ENCODE measurements at regions not wholly inside any gene's neighbourhood (a gene's known extent, or its start where the extent isn't known, plus 50 kb on each side); places are given as distances from the start of the nearest gene placed in this dataset.
"Not testable (repeated sequence)": the region's sequence is repeated elsewhere in the genome, so short reads cannot be mapped to it uniquely, and the experiment has no call there.

DNA sequence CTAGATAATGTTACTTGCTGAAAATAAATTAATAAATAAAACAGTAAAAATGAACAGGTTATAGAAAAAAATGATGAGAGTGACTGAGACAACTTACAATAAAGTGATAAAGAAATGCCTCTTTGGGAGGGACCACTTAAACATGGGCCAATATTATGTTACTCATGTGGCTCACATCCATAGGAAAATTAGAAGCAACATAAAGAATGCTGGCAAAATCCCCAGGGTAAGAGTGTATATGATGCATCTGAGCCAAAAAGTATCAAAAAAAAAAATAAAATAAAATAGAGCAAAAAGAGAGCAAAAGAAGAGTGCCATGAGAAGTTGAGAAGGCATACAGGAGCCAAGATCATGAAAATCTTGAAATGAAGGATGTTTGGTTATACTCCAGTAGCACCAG is 818.0 kb downstream of the LTN1 start:
- TF ChIP-seq, protein P1, sequence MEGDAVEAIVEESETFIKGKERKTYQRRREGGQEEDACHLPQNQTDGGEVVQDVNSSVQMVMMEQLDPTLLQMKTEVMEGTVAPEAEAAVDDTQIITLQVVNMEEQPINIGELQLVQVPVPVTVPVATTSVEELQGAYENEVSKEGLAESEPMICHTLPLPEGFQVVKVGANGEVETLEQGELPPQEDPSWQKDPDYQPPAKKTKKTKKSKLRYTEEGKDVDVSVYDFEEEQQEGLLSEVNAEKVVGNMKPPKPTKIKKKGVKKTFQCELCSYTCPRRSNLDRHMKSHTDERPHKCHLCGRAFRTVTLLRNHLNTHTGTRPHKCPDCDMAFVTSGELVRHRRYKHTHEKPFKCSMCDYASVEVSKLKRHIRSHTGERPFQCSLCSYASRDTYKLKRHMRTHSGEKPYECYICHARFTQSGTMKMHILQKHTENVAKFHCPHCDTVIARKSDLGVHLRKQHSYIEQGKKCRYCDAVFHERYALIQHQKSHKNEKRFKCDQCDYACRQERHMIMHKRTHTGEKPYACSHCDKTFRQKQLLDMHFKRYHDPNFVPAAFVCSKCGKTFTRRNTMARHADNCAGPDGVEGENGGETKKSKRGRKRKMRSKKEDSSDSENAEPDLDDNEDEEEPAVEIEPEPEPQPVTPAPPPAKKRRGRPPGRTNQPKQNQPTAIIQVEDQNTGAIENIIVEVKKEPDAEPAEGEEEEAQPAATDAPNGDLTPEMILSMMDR (IDR thresholded peaks at IDR 0.05; ENCODE audit: insufficient read depth, missing control alignments), result no peak
- DNase-seq (ENCODE audit: insufficient read length, low spot score) (no peak), FAIRE-seq (no peak)

DNA sequence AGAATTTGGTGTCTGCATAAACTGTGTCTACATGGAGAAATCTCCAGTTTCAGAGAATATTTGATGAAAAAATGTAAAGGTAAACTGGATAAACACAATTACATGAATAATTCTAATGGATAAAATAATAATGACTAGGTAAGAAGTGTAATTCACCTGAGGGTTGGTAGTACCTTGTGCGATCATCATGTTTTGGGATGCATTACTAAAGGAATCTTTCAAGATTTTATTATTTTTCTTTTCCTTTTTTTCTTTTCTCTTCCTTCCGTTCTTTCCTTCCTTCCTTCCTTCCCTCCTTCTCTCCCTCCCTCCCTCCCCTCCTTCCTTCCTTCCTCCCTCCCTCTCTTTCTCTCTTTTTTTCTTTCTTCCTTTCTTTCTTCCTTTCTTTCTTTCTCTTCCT is 818.7 kb downstream of the LTN1 start:
- DNase-seq (ENCODE audit: insufficient read length, low spot score), result no peak
- FAIRE-seq, result no peak
- TF ChIP-seq, protein P1 (IDR thresholded peaks at IDR 0.05; ENCODE audit: insufficient read depth, missing control alignments), result no peak

DNA sequence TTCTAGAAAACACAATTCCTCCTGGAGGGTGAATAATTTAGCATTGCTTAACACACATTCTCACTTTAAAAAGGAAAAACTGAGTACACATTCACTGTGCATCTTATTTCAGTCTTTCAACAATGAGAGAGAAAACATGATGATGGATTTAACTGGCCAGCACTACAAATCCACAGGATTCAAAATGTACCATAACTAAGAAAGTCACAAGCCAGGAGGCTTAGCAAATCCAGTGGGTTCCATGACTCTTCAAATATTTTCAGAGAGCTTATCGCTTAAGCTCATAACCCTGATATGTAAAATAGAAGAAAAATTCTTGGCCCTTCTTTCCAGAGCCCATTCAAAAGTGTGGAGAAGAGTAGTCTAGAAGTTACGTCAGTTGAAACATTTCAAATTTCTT is 820.3 kb downstream of the LTN1 start:
- TF ChIP-seq, protein P1 (IDR thresholded peaks at IDR 0.05; ENCODE audit: insufficient read depth, missing control alignments), result no peak
- DNase-seq (ENCODE audit: insufficient read length, low spot score) (no peak), FAIRE-seq (no peak)

DNA sequence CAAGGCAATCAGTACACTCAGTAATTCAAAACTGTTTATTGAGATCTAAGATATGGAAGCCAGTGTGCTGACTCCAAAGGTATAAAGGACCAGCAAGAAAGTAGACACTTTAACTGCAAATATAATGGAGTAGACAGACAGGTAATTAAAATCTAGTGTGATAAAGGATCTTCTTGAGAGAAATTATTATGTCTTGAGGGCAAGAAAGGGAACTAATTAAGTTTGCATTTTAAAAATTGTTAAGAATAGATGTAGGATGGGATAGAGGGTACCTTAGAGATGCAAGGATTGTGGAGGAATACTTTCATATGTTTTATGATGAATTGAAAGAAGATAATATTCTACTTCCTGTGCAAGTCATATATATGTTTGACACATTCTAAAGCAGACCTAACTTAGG is 825.3 kb downstream of the LTN1 start:
- DNase-seq (ENCODE audit: insufficient read length, low spot score), result no peak
- FAIRE-seq, result no peak
- TF ChIP-seq, protein P1 (IDR thresholded peaks at IDR 0.05; ENCODE audit: insufficient read depth, missing control alignments), result no peak

DNA sequence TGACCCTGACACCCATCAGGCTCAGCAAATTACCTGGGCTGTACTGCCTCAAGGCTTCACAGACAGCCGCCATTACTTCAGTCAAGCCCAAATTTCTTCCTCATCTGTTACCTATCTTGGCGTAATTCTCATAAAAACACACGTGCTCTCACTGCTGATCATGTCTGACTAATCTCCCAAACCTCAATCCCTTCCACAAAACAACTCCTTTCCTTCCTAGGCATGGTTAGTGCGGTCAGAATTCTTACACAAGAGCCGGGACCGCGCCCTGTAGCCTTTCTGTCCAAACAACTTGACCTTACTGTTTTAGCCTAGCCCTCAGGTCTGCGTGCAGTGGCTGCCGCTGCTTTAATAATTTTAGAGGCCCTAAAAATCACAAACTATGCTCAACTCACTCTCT is 828.2 kb downstream of the LTN1 start:
- DNase-seq (ENCODE audit: insufficient read length, low spot score); FAIRE-seq: not testable (repeated sequence)

DNA sequence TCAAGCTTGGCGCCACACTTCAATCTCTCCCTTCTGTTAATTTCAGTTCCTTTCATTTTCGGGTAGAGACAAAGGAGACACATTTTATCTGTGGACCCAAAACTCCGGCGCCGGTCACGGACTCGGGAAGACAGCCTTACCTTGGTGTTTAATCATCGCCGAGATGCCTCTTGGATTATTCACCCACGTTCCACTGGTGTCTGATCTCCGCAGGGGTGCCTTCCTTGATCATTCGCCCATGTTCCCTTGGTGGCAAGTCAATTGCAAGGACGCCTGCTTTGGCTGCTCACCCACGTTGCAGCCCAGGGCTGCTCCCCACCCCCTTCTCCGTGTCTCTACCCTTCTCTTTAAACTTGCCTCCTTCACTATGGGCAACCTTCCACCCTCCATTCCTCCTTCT is 830.6 kb downstream of the LTN1 start:
- not testable (repeated sequence) for FAIRE-seq; DNase-seq (ENCODE audit: insufficient read length, low spot score)

DNA sequence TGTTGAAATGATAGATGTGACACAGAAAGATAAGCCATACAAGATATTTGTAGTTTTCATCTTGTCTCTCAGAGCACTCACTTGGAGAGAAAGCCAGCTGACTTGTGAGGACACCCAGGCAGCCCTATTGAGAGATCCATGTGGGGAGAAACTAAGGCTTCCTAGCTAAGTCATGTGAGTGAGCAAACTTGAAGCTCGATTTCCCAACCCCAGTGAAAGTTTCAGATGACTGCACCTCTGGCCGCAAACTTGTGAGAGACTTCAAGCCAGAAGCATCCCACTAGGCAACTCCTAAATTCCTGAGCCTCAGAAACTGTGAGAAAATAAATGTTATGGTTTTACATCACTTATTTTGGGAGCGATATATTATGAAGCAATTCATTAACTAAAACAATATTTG is 832.3 kb downstream of the LTN1 start:
- DNase-seq (ENCODE audit: insufficient read length, low spot score) (no peak), FAIRE-seq (no peak)
- TF ChIP-seq, protein P1 (IDR thresholded peaks at IDR 0.05; ENCODE audit: insufficient read depth, missing control alignments), result no peak

DNA sequence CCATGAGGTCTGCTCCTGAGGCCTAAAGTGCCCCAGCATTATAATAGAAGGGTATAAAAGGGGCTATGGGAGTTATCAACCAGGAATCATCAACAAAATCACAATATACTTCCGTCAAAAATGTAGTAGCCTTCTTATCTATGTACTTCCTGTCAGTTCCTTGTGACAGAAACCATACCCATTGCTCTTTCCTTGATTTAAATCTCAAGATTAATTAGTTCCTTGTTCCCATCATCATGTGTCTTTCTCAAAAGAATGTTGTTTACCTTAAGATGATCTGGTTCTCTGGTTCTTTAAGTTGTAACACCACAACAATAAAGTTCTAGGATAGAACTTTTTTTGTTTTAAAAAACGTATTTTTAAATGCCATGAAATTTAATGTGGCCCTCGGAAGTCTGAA is 833.3 kb downstream of the LTN1 start:
- FAIRE-seq (no peak), DNase-seq (ENCODE audit: insufficient read length, low spot score) (no peak)
- TF ChIP-seq, protein P1 (IDR thresholded peaks at IDR 0.05; ENCODE audit: insufficient read depth, missing control alignments), result no peak

All from D721Med (cell line).